GM10248 (cell line): ENCODE measurements at regions not wholly inside any gene's neighbourhood (a gene's known extent, or its start where the extent isn't known, plus 50 kb on each side); places are given as distances from the start of the nearest gene placed in this dataset.

Source experiments
- CTCF ChIA-PET: fragments of 300-600 bp; sonication (Branson Sonifier 250); formaldehyde crosslinking; extraction: SDS; loops from one replicate; lab custom pipeline; 2021; ENCODE audit warnings: antibody characterized with exemption; lab: Yijun Ruan, JAX
- POLR2A ChIA-PET: fragments of 350-650 bp; sonication (Branson Sonifier 250); formaldehyde crosslinking; extraction: SDS; loops from one replicate; lab custom pipeline; 2020; ENCODE audit warnings: antibody characterized with exemption; lab: Yijun Ruan, JAX
- DNase-seq: peaks from one replicate; pipeline ENCODE4 v3.0.0; 2012; ENCODE audit errors: extremely low spot score
- TF ChIP-seq, protein P1 (sequence below): IDR thresholded peaks from 2 replicates; pipeline ENCODE4 v1.5.1; 2012; ENCODE audit warnings: mild to moderate bottlenecking, low read depth; ENCODE audit errors: extremely low read depth, missing control alignments, control extremely low read depth

- CTCF ChIA-PET = interaction anchor here (1.5 kb wide), 1 partner anchor 9 kb away, joined by 4 read pairs; no protein-coding TSS in a partner anchor
- POLR2A ChIA-PET = no interaction called here
- TF ChIP-seq, protein P1, sequence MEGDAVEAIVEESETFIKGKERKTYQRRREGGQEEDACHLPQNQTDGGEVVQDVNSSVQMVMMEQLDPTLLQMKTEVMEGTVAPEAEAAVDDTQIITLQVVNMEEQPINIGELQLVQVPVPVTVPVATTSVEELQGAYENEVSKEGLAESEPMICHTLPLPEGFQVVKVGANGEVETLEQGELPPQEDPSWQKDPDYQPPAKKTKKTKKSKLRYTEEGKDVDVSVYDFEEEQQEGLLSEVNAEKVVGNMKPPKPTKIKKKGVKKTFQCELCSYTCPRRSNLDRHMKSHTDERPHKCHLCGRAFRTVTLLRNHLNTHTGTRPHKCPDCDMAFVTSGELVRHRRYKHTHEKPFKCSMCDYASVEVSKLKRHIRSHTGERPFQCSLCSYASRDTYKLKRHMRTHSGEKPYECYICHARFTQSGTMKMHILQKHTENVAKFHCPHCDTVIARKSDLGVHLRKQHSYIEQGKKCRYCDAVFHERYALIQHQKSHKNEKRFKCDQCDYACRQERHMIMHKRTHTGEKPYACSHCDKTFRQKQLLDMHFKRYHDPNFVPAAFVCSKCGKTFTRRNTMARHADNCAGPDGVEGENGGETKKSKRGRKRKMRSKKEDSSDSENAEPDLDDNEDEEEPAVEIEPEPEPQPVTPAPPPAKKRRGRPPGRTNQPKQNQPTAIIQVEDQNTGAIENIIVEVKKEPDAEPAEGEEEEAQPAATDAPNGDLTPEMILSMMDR = no peak
- no peak for DNase-seq
These were observed 61.8 kb downstream of the DRD1 start for GRCh38 chr5:175382171-175382570.

- POLR2A ChIA-PET = no interaction called here
- DNase-seq = no peak
- CTCF ChIA-PET = interaction anchor here (0.7 to 1.5 kb wide), 4 partner anchors 8 to 326 kb away, joined by 3 to 4 read pairs (median 4); no protein-coding TSS in a partner anchor
- TF ChIP-seq, protein P1 = no peak
These were observed 62.9 kb downstream of the DRD1 start for GRCh38 chr5:175381130-175381529.

GRCh38 chr5:175380701-175381100 lies 63.3 kb downstream of the DRD1 start:
- TF ChIP-seq, protein P1 = no peak
- CTCF ChIA-PET = interaction anchor here (0.7 to 1.1 kb wide), 3 partner anchors 31 to 326 kb away, joined by 3 to 4 read pairs (median 3); no protein-coding TSS in a partner anchor
- POLR2A ChIA-PET = no interaction called here
- DNase-seq = no peak

DNA sequence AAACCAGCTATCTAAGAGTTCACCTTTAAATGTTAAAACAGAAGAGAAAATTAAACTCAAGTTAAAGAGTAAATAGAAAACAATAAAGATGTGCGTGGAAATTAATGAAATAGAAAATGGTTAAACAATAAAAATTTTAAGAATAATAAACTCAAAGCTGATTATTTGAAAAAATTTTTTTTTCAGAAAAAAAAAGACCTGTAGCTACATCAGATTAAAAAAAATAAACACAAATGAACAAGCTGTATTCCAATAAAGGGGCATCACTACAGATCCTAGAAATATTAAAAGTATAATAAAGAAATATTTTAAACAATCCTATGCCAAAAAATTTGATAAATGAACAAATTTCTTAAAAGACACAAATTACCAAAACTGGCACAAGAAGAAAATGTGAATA lies 64.1 kb downstream of the DRD1 start:
- ChIA-PET CTCF (no interaction called here), POLR2A (no interaction called here)
- no peak for DNase-seq
- TF ChIP-seq, protein P1 = no peak

GRCh38 chr5:175378444-175379028 lies 65.4 kb downstream of the DRD1 start:
- no peak for DNase-seq
- POLR2A ChIA-PET = no interaction called here
- CTCF ChIA-PET = no interaction called here
- TF ChIP-seq, protein P1 = no peak

DNA sequence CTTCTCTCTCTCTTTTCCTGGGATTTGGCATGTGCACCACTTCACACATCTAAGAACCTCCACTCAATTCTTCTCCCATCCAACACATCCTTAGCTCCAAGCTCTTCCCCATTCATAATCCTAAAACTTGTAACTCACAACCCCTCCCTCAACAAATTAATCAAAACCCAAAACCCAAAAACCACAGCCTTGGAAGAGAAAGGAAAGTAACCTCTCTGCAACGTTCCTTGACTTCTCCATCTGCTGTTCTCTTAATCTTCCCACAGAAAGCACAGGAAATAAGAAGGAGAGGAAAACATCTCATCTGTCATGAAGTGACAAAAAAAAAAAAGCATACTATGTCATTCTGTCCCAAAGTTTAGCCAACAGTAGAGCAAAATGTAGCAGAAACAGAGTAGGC lies 66.2 kb downstream of the DRD1 start:
- TF ChIP-seq, protein P1 = no peak
- CTCF ChIA-PET = no interaction called here
- POLR2A ChIA-PET = no interaction called here
- DNase-seq = no peak
